ENCODE measurements at regions not wholly inside any gene's neighbourhood (a gene's known extent, or its start where the extent isn't known, plus 50 kb on each side); places are given as distances from the start of the nearest gene placed in this dataset.
"Not testable (repeated sequence)": the region's sequence is repeated elsewhere in the genome, so short reads cannot be mapped to it uniquely, and the experiment has no call there.

- Mint-ChIP-seq H3K27me3 (ENCODE audit: unreplicated experiment) (no peaks in the 10 kb centered on the region), H3K27ac (ENCODE audit: unreplicated experiment) (no peak overlapping the region), H3K4me3 (ENCODE audit: low read depth, unreplicated experiment) (no peak overlapping the region), H3K4me1 (ENCODE audit: low read depth, unreplicated experiment) (peaks cover 21% of the 10 kb centered on the region), H3K36me3 (ENCODE audit: insufficient read depth, unreplicated experiment) (peaks cover 13% of the 10 kb centered on the region), H3K9me3 (ENCODE audit: low read depth, unreplicated experiment) (no peaks in the 10 kb centered on the region)
- intact Hi-C loops (cut with micrococcal nuclease; ENCODE audit: unreplicated experiment) = no loop called here
- BruUV-seq (replicated peaks) = no TSS peak
- DNase-seq = no peak
- no peak for TF ChIP-seq CTCF (IDR thresholded peaks at IDR 0.05; ENCODE audit: unreplicated experiment)
- CTCF ChIA-PET = no interaction called here
These were observed 108.2 kb upstream of the LOC128125822 start for GRCh38 chr6:63464060-63464459.

- no peaks in the 10 kb centered on the region for H3K27me3 Mint-ChIP-seq (ENCODE audit: unreplicated experiment)
- H3K9me3 Mint-ChIP-seq (ENCODE audit: low read depth, unreplicated experiment) = no peaks in the 10 kb centered on the region
- CTCF ChIA-PET = interaction anchor here (1.2 kb wide), 1 partner anchor 11 kb away, joined by 3 read pairs; no protein-coding TSS in a partner anchor
These were observed 106.5 kb upstream of the LOC128125822 start for GRCh38 chr6:63465750-63466149.

GRCh38 chr6:63466242-63466733 is 106.0 kb upstream of the LOC128125822 start:
- no peak for DNase-seq
- Mint-ChIP-seq H3K9me3 (ENCODE audit: low read depth, unreplicated experiment) (no peaks in the 10 kb centered on the region), H3K4me1 (ENCODE audit: low read depth, unreplicated experiment) (peaks cover 9% of the 10 kb centered on the region), H3K27me3 (ENCODE audit: unreplicated experiment) (no peaks in the 10 kb centered on the region), H3K4me3 (ENCODE audit: low read depth, unreplicated experiment) (no peak overlapping the region), H3K27ac (ENCODE audit: unreplicated experiment) (no peak overlapping the region), H3K36me3 (ENCODE audit: insufficient read depth, unreplicated experiment) (no peaks in the 10 kb centered on the region)
- CTCF ChIA-PET = interaction anchor here (1.2 kb wide), 1 partner anchor 10 kb away, joined by 3 read pairs; no protein-coding TSS in a partner anchor
- BruUV-seq (replicated peaks) = no TSS peak
- no peak for TF ChIP-seq CTCF (IDR thresholded peaks at IDR 0.05; ENCODE audit: unreplicated experiment)
- intact Hi-C loops (cut with micrococcal nuclease; ENCODE audit: unreplicated experiment) = no loop called here

More at GRCh38 chr6:63465750-63466149, 106.5 kb upstream of the LOC128125822 start:
- intact Hi-C loops (cut with micrococcal nuclease; ENCODE audit: unreplicated experiment) = no loop called here
- peaks cover 3% of the 10 kb centered on the region for H3K36me3 Mint-ChIP-seq (ENCODE audit: insufficient read depth, unreplicated experiment)
- DNase-seq = no peak
- H3K27ac Mint-ChIP-seq (ENCODE audit: unreplicated experiment) = no peak overlapping the region
- H3K4me3 Mint-ChIP-seq (ENCODE audit: low read depth, unreplicated experiment) = no peak overlapping the region
- TF ChIP-seq CTCF (IDR thresholded peaks at IDR 0.05; ENCODE audit: unreplicated experiment) = no peak
- H3K4me1 Mint-ChIP-seq (ENCODE audit: low read depth, unreplicated experiment) = peaks cover 11% of the 10 kb centered on the region
- no TSS peak for BruUV-seq (replicated peaks)

- Mint-ChIP-seq H3K27me3 (ENCODE audit: unreplicated experiment) (no peaks in the 10 kb centered on the region), H3K9me3 (ENCODE audit: low read depth, unreplicated experiment) (no peaks in the 10 kb centered on the region), H3K27ac (ENCODE audit: unreplicated experiment) (no peak overlapping the region), H3K36me3 (ENCODE audit: insufficient read depth, unreplicated experiment) (no peaks in the 10 kb centered on the region), H3K4me3 (ENCODE audit: low read depth, unreplicated experiment) (no peak overlapping the region), H3K4me1 (ENCODE audit: low read depth, unreplicated experiment) (peaks cover 9% of the 10 kb centered on the region)
- BruUV-seq (replicated peaks) = no TSS peak
- intact Hi-C loops (cut with micrococcal nuclease; ENCODE audit: unreplicated experiment) = no loop called here
- CTCF ChIA-PET = interaction anchor here (0.9 kb wide), 1 partner anchor 8 kb away, joined by 3 read pairs; no protein-coding TSS in a partner anchor
- TF ChIP-seq CTCF (IDR thresholded peaks at IDR 0.05; ENCODE audit: unreplicated experiment) = no peak
- DNase-seq = no peak
These were observed 104.9 kb upstream of the LOC128125822 start for GRCh38 chr6:63467247-63467954.

GRCh38 chr6:63471145-63471544 is 101.1 kb upstream of the LOC128125822 start:
- DNase-seq; H3K27me3 Mint-ChIP-seq (ENCODE audit: unreplicated experiment); CTCF ChIA-PET; H3K27ac Mint-ChIP-seq (ENCODE audit: unreplicated experiment); H3K36me3 Mint-ChIP-seq (ENCODE audit: insufficient read depth, unreplicated experiment); H3K9me3 Mint-ChIP-seq (ENCODE audit: low read depth, unreplicated experiment); BruUV-seq (replicated peaks); H3K4me3 Mint-ChIP-seq (ENCODE audit: low read depth, unreplicated experiment); intact Hi-C loops (cut with micrococcal nuclease; ENCODE audit: unreplicated experiment): not testable (repeated sequence)
- peaks cover 18% of the 10 kb centered on the region for H3K4me1 Mint-ChIP-seq (ENCODE audit: low read depth, unreplicated experiment)

Data from Calu3 (cell line).